ENCODE measurements at regions not wholly inside any gene's neighbourhood (a gene's known extent, or its start where the extent isn't known, plus 50 kb on each side); places are given as distances from the start of the nearest gene placed in this dataset.

DNA sequence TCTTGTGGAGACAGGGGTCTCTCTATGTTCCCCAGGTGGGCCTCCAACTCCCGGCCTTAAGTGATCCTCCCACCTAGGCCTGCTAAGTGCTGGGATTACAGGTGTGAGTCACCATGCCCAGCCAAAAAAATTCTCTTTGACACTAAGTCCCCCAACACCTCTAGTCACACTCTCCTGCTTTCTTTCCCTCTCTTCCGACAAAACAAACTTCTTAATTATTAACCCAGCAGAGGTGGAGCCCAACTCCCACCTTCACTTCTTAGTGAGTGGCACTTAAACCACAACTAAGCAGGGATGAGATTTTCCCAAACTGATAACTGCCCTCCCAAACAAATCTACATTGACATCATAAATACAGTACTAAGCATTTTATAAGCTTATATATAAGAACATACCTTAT, 60.5 kb upstream of the PMAIP1 start:
- TF ChIP-seq ZNF274 (IDR thresholded peaks at IDR 0.05; ENCODE audit: low read depth, low read length): no peak
- no peak for TF ChIP-seq YY1 (IDR thresholded peaks at IDR 0.05; ENCODE audit: insufficient read depth, insufficient read length)
- TF ChIP-seq SUZ12 (IDR thresholded peaks at IDR 0.05; ENCODE audit: extremely low read depth, insufficient read depth, insufficient read length): no peak

All from NT2/D1 (cell line).